ENCODE measurements at regions not wholly inside any gene's neighbourhood (a gene's known extent, or its start where the extent isn't known, plus 50 kb on each side); places are given as distances from the start of the nearest gene placed in this dataset.
"Not testable (repeated sequence)": the region's sequence is repeated elsewhere in the genome, so short reads cannot be mapped to it uniquely, and the experiment has no call there.

- DNase-seq (ENCODE audit: low spot score): no peak
Observed at GRCh38 chr2:5145801-5146200, 546.4 kb upstream of the SOX11 start.

- no peak for DNase-seq (ENCODE audit: low spot score)
Observed at GRCh38 chr2:5148392-5149085, 543.6 kb upstream of the SOX11 start.

GRCh38 chr2:5150871-5151270, 541.3 kb upstream of the SOX11 start:
- no peak for DNase-seq (ENCODE audit: low spot score)

- DNase-seq (ENCODE audit: low spot score): peak; percentile 88
Observed at GRCh38 chr2:5164776-5165525, 527.2 kb upstream of the SOX11 start.

- DNase-seq (ENCODE audit: low spot score): no peak
Observed at GRCh38 chr2:5172923-5173322, 519.3 kb upstream of the SOX11 start.

- no peak for DNase-seq (ENCODE audit: low spot score)
Observed at GRCh38 chr2:5173876-5174535, 518.2 kb upstream of the SOX11 start.

- no peak for DNase-seq (ENCODE audit: low spot score)
Observed at GRCh38 chr2:5175231-5175630, 517.0 kb upstream of the SOX11 start.

GRCh38 chr2:5176764-5177163, 515.4 kb upstream of the SOX11 start:
- DNase-seq (ENCODE audit: low spot score): peak; percentile 6

GRCh38 chr2:5183031-5183430, 509.2 kb upstream of the SOX11 start:
- DNase-seq (ENCODE audit: low spot score): no peak

- DNase-seq (ENCODE audit: low spot score): no peak
Observed at GRCh38 chr2:5187283-5187682, 504.9 kb upstream of the SOX11 start.

- DNase-seq (ENCODE audit: low spot score): peak; percentile 10
Observed at GRCh38 chr2:5188636-5189035, 503.5 kb upstream of the SOX11 start.

- DNase-seq (ENCODE audit: low spot score): peak; percentile 33
Observed at GRCh38 chr2:5190023-5190422, 502.2 kb upstream of the SOX11 start.

GRCh38 chr2:5195636-5196035, 496.5 kb upstream of the SOX11 start:
- no peak for DNase-seq (ENCODE audit: low spot score)

- no peak for DNase-seq (ENCODE audit: low spot score)
Observed at GRCh38 chr2:5203134-5203755, 488.9 kb upstream of the SOX11 start.

- not testable (repeated sequence) for DNase-seq (ENCODE audit: low spot score)
Observed at GRCh38 chr2:5206742-5207141, 485.4 kb upstream of the SOX11 start.

GRCh38 chr2:5215989-5216607, 476.1 kb upstream of the SOX11 start:
- DNase-seq (ENCODE audit: low spot score): no peak

GRCh38 chr2:5227062-5227699, 465.0 kb upstream of the SOX11 start:
- DNase-seq (ENCODE audit: low spot score): peak; percentile 52

GRCh38 chr2:5229574-5229973, 462.6 kb upstream of the SOX11 start:
- DNase-seq (ENCODE audit: low spot score): no peak

- DNase-seq (ENCODE audit: low spot score): no peak
Observed at GRCh38 chr2:5230444-5230843, 461.7 kb upstream of the SOX11 start.

GRCh38 chr2:5230855-5231254, 461.3 kb upstream of the SOX11 start:
- no peak for DNase-seq (ENCODE audit: low spot score)

- DNase-seq (ENCODE audit: low spot score): no peak
Observed at GRCh38 chr2:5231287-5231686, 460.9 kb upstream of the SOX11 start.

GRCh38 chr2:5234563-5234962, 457.6 kb upstream of the SOX11 start:
- DNase-seq (ENCODE audit: low spot score): no peak
